NOMO-1 treated with dmso at 0.1 percent for 144 hours (cell line): ENCODE measurements at regions not wholly inside any gene's neighbourhood (a gene's known extent, or its start where the extent isn't known, plus 50 kb on each side); places are given as distances from the start of the nearest gene placed in this dataset.
A peak's percentile ranks its signal among the peaks of the same experiment; 100 is the strongest.

ENCODE experiments used
- DNase-seq: peaks from one replicate; lab custom pipeline; 2025; ENCODE audit not compliant: unreplicated experiment; lab: John Stamatoyannopoulos, UW

- DNase-seq: no peak
These were observed 286.9 kb downstream of the UACA start for GRCh38 chr15:70476441-70476840.

GRCh38 chr15:70475921-70476320 is 287.4 kb downstream of the UACA start:
- DNase-seq: no peak

- no peak for DNase-seq
These were observed 288.0 kb downstream of the UACA start for GRCh38 chr15:70475407-70475781.

- DNase-seq: peak; percentile 65
These were observed 288.6 kb downstream of the UACA start for GRCh38 chr15:70474471-70475406.

- no peak for DNase-seq
These were observed 289.6 kb downstream of the UACA start for GRCh38 chr15:70473581-70474370.

GRCh38 chr15:70471517-70471916 is 291.8 kb downstream of the UACA start:
- no peak for DNase-seq

- DNase-seq: no peak
These were observed 292.7 kb downstream of the UACA start for GRCh38 chr15:70470556-70471191.

GRCh38 chr15:70469651-70470555 is 293.5 kb downstream of the UACA start:
- no peak for DNase-seq

- DNase-seq: no peak
These were observed 294.2 kb downstream of the UACA start for GRCh38 chr15:70469182-70469581.

GRCh38 chr15:70466895-70467529 is 296.3 kb downstream of the UACA start:
- DNase-seq: peak; percentile 61

- DNase-seq: no peak
These were observed 297.1 kb downstream of the UACA start for GRCh38 chr15:70466305-70466704.

GRCh38 chr15:70465812-70466211 is 297.5 kb downstream of the UACA start:
- no peak for DNase-seq

GRCh38 chr15:70463453-70463834 is 299.9 kb downstream of the UACA start:
- peak; percentile 68 for DNase-seq

- no peak for DNase-seq
These were observed 301.4 kb downstream of the UACA start for GRCh38 chr15:70461992-70462391.

GRCh38 chr15:70461017-70461416 is 302.3 kb downstream of the UACA start:
- DNase-seq: no peak

- DNase-seq: no peak
These were observed 304.0 kb downstream of the UACA start for GRCh38 chr15:70459312-70459711.

- no peak for DNase-seq
These were observed 309.6 kb downstream of the UACA start for GRCh38 chr15:70453766-70454165.

- peak; percentile 40 for DNase-seq
These were observed 310.1 kb downstream of the UACA start for GRCh38 chr15:70453238-70453637.

- DNase-seq: no peak
These were observed 311.3 kb downstream of the UACA start for GRCh38 chr15:70451821-70452653.
